ENCODE measurements at regions not wholly inside any gene's neighbourhood (a gene's known extent, or its start where the extent isn't known, plus 50 kb on each side); places are given as distances from the start of the nearest gene placed in this dataset.

DNA sequence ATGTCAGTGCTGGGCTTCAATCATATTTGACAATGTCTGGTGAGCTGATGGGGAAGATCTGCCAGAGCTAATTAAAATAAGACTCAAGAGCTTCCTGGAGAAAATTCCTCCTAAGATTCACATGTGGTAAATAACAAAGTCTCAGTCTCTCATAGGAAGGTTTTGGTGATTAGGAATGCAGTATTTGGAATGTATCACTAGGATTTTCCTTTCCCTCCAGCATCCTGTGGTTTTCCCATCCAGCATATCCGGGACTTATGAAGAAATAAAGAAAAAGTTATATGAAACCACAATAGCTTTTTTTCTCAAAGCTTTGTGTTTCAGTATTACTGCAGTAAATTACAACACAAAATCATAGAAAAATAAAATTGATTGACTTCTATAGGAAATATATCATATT, 1597.1 kb downstream of the ADGRL3 start:
- TF ChIP-seq, protein P1, sequence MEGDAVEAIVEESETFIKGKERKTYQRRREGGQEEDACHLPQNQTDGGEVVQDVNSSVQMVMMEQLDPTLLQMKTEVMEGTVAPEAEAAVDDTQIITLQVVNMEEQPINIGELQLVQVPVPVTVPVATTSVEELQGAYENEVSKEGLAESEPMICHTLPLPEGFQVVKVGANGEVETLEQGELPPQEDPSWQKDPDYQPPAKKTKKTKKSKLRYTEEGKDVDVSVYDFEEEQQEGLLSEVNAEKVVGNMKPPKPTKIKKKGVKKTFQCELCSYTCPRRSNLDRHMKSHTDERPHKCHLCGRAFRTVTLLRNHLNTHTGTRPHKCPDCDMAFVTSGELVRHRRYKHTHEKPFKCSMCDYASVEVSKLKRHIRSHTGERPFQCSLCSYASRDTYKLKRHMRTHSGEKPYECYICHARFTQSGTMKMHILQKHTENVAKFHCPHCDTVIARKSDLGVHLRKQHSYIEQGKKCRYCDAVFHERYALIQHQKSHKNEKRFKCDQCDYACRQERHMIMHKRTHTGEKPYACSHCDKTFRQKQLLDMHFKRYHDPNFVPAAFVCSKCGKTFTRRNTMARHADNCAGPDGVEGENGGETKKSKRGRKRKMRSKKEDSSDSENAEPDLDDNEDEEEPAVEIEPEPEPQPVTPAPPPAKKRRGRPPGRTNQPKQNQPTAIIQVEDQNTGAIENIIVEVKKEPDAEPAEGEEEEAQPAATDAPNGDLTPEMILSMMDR (conservative IDR thresholded peaks at IDR 0.05) = no peak
- TF ChIP-seq ZFX (IDR thresholded peaks at IDR 0.05) = no peak

All from C4-2B (cell line).